ENCODE measurements at regions not wholly inside any gene's neighbourhood (a gene's known extent, or its start where the extent isn't known, plus 50 kb on each side); places are given as distances from the start of the nearest gene placed in this dataset.
"Not testable (repeated sequence)": the region's sequence is repeated elsewhere in the genome, so short reads cannot be mapped to it uniquely, and the experiment has no call there.

DNA sequence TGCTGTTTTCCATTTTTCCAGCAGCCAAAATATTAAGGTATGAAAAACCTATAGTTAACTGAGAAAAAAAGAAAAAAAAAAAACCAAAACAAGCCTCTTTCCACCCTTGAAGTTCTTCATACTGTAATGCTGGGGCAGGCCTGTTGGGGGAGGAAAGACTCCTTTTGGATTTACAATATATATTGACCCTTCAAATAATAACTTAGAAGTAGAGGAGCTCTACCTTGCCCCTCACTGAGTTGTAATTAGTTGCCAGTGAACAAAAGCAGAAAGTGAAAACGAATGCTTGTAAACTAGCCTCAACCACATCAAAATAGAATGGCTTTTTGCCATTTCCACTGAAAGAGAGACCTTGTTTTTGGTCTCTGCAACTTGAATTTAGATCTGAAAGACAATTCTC is 326.6 kb downstream of the NR2F2 start:
- CTCF ChIA-PET, result interaction anchor here (0.6 to 0.8 kb wide), 3 partner anchors 281 to 797 kb away, joined by 3 to 5 read pairs (median 3); no protein-coding TSS in a partner anchor
- no peaks in the 10 kb centered on the region for H3K36me3 ChIP-seq (ENCODE audit: control insufficient read depth in 2 of 2, insufficient read depth in 1 of 2, low read length in 2 of 2)
- no peak overlapping the region for H3K27ac ChIP-seq (ENCODE audit: extremely low read depth, low read depth, low read length)
- POLR2A ChIA-PET, result no interaction called here
- TF ChIP-seq ZNF175 (tag by site-specific recombination; IDR thresholded peaks at IDR 0.05) (no peak), ZNF645 (tag by site-specific recombination; IDR thresholded peaks at IDR 0.05) (no peak), ZNF146 (tag by site-specific recombination; IDR thresholded peaks at IDR 0.05) (no peak), TCF7L2 (IDR thresholded peaks at IDR 0.05; ENCODE audit: borderline replicate concordance, low read depth, low read length) (no peak), ZNF837 (tag by site-specific recombination; IDR thresholded peaks at IDR 0.05) (no peak), ZNF514 (tag by site-specific recombination; IDR thresholded peaks at IDR 0.05) (no peak), MYNN (tag by site-specific recombination; IDR thresholded peaks at IDR 0.05; ENCODE audit: borderline replicate concordance) (no peak), ZNF133 (tag by site-specific recombination; IDR thresholded peaks at IDR 0.05) (no peak), ZNF350 (tag by site-specific recombination; IDR thresholded peaks at IDR 0.05) (no peak)
- TF ChIP-seq, protein P1, sequence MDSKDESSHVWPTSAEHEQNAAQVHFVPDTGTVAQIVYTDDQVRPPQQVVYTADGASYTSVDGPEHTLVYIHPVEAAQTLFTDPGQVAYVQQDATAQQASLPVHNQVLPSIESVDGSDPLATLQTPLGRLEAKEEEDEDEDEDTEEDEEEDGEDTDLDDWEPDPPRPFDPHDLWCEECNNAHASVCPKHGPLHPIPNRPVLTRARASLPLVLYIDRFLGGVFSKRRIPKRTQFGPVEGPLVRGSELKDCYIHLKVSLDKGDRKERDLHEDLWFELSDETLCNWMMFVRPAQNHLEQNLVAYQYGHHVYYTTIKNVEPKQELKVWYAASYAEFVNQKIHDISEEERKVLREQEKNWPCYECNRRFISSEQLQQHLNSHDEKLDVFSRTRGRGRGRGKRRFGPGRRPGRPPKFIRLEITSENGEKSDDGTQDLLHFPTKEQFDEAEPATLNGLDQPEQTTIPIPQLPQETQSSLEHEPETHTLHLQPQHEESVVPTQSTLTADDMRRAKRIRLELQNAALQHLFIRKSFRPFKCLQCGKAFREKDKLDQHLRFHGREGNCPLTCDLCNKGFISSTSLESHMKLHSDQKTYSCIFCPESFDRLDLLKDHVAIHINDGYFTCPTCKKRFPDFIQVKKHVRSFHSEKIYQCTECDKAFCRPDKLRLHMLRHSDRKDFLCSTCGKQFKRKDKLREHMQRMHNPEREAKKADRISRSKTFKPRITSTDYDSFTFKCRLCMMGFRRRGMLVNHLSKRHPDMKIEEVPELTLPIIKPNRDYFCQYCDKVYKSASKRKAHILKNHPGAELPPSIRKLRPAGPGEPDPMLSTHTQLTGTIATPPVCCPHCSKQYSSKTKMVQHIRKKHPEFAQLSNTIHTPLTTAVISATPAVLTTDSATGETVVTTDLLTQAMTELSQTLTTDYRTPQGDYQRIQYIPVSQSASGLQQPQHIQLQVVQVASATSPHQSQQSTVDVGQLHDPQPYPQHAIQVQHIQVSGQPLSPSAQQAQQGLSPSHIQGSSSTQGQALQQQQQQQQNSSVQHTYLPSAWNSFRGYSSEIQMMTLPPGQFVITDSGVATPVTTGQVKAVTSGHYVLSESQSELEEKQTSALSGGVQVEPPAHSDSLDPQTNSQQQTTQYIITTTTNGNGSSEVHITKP (tag by site-specific recombination; IDR thresholded peaks at IDR 0.05), result no peak
- TF ChIP-seq, protein P2, sequence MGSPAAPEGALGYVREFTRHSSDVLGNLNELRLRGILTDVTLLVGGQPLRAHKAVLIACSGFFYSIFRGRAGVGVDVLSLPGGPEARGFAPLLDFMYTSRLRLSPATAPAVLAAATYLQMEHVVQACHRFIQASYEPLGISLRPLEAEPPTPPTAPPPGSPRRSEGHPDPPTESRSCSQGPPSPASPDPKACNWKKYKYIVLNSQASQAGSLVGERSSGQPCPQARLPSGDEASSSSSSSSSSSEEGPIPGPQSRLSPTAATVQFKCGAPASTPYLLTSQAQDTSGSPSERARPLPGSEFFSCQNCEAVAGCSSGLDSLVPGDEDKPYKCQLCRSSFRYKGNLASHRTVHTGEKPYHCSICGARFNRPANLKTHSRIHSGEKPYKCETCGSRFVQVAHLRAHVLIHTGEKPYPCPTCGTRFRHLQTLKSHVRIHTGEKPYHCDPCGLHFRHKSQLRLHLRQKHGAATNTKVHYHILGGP (tag by site-specific recombination; IDR thresholded peaks at IDR 0.05), result no peak
- H3K4me1 ChIP-seq (ENCODE audit: control insufficient read depth, insufficient read depth, low read length), result no peaks in the 10 kb centered on the region
- H3K9me3 ChIP-seq (ENCODE audit: control insufficient read depth, insufficient read depth, low read depth, low read length), result no peaks in the 10 kb centered on the region
- H3K4me3 ChIP-seq (ENCODE audit: low read depth, low read length), result no peak overlapping the region

DNA sequence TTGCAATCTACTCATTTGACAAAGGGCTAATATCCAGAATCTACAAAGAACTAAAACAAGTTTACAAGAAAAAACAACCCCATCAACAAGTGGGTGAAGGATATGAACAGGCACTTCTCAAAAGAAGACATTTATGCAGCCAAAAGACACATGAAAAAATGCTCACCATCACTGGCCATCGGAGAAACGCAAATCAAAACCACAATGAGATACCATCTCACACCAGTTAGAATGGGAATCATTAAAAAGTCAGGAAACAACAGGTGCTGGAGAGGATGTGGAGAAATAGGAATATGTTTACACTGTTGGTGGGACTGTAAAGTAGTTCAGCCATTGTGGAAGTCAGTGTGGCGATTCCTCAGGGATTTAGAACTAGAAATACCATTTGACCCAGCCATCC is 336.5 kb downstream of the NR2F2 start:
- H3K9me3 ChIP-seq (ENCODE audit: control insufficient read depth, insufficient read depth, low read depth, low read length); H3K4me1 ChIP-seq (ENCODE audit: control insufficient read depth, insufficient read depth, low read length); POLR2A ChIA-PET; H3K4me3 ChIP-seq (ENCODE audit: low read depth, low read length); CTCF ChIA-PET; H3K36me3 ChIP-seq (ENCODE audit: control insufficient read depth in 2 of 2, insufficient read depth in 1 of 2, low read length in 2 of 2); H3K27ac ChIP-seq (ENCODE audit: extremely low read depth, low read depth, low read length): not testable (repeated sequence)
- TF ChIP-seq SCRT1 (tag by site-specific recombination; IDR thresholded peaks at IDR 0.05; ENCODE audit: borderline replicate concordance) (peak; percentile 57; the same call in 1 of the 2 replicates), SCRT2 (tag by site-specific recombination; IDR thresholded peaks at IDR 0.05) (peak; percentile 63)

DNA sequence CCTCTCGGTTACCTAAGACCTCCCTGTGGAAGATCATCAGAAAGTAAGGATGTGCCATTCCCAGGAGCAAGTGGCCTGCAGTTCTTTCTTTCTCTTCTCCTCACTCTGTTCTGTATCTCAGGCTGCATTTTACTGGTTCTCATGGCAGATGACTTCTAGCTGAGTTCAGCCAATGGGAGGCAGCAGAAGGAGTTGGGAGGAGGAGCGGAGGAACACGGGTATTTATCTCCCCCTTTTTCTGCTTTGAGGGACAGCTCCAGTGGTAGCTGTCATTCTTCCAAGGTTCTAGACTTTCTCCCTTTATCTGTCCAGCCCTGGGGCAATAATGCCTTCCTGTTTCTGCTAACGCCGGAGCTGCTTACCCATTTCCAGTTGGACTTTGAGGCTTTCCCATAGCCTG is 339.9 kb downstream of the NR2F2 start:
- ChIA-PET POLR2A (no interaction called here), CTCF (no interaction called here)
- H3K4me3 ChIP-seq (ENCODE audit: low read depth, low read length), result no peak overlapping the region
- no peak overlapping the region for H3K27ac ChIP-seq (ENCODE audit: extremely low read depth, low read depth, low read length)
- H3K9me3 ChIP-seq (ENCODE audit: control insufficient read depth, insufficient read depth, low read depth, low read length), result no peaks in the 10 kb centered on the region
- H3K4me1 ChIP-seq (ENCODE audit: control insufficient read depth, insufficient read depth, low read length), result no peaks in the 10 kb centered on the region
- no peaks in the 10 kb centered on the region for H3K36me3 ChIP-seq (ENCODE audit: control insufficient read depth in 2 of 2, insufficient read depth in 1 of 2, low read length in 2 of 2)
- TF ChIP-seq ZSCAN30 (tag by site-specific recombination; IDR thresholded peaks at IDR 0.05) (no peak), PBX3 (CRISPR knock-in tag; IDR thresholded peaks at IDR 0.05) (no peak), ZNF521 (tag by site-specific recombination; IDR thresholded peaks at IDR 0.05) (no peak), HOXA7 (CRISPR knock-in tag; IDR thresholded peaks at IDR 0.05; ENCODE audit: borderline replicate concordance) (no peak), ZBTB1 (tag by site-specific recombination; IDR thresholded peaks at IDR 0.05) (no peak), PRDM1 (tag by site-specific recombination; IDR thresholded peaks at IDR 0.05) (no peak), KLF8 (tag by site-specific recombination; IDR thresholded peaks at IDR 0.05) (no peak)
- TF ChIP-seq, protein P3, sequence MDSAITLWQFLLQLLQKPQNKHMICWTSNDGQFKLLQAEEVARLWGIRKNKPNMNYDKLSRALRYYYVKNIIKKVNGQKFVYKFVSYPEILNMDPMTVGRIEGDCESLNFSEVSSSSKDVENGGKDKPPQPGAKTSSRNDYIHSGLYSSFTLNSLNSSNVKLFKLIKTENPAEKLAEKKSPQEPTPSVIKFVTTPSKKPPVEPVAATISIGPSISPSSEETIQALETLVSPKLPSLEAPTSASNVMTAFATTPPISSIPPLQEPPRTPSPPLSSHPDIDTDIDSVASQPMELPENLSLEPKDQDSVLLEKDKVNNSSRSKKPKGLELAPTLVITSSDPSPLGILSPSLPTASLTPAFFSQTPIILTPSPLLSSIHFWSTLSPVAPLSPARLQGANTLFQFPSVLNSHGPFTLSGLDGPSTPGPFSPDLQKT (IDR thresholded peaks at IDR 0.05; ENCODE audit: borderline replicate concordance, low read depth, low read length), result no peak
- TF ChIP-seq, protein P2 (tag by site-specific recombination; IDR thresholded peaks at IDR 0.05), result no peak

Measured in HEK293 (cell line).